HG03108 (cell line): ENCODE measurements at regions not wholly inside any gene's neighbourhood (a gene's known extent, or its start where the extent isn't known, plus 50 kb on each side); places are given as distances from the start of the nearest gene placed in this dataset.
"Not testable (repeated sequence)": the region's sequence is repeated elsewhere in the genome, so short reads cannot be mapped to it uniquely, and the experiment has no call there.

ENCODE experiments used
- ATAC-seq: cut with Tn5 transposase; IDR thresholded peaks from one replicate; pipeline ENCODE4 v1.9.1; 2021; ENCODE audit warnings: moderate library complexity; ENCODE audit not compliant: unreplicated experiment

- ATAC-seq = no peak
These were observed 282.5 kb upstream of the IRX4 start for GRCh38 chr5:2165203-2165602.

DNA sequence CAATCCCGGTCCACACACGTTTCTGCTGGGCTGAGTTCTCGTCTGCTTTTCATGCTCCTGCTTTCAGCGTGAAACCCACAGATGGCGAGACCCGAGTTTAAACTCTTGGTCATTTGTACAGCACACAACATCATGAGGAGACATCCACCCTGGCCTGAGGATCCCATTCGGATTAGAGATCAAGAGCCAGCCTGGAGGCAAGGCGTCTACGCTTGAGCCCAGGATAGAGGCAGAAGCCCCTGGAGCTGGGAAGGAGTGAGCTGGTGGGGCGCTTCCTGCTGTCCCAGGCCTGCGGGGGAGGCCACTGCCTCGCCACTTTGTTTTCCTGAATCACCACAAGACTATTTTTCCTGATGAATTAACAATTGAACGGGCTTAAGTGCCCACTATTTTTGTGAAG lies 281.9 kb upstream of the IRX4 start:
- ATAC-seq = no peak

DNA sequence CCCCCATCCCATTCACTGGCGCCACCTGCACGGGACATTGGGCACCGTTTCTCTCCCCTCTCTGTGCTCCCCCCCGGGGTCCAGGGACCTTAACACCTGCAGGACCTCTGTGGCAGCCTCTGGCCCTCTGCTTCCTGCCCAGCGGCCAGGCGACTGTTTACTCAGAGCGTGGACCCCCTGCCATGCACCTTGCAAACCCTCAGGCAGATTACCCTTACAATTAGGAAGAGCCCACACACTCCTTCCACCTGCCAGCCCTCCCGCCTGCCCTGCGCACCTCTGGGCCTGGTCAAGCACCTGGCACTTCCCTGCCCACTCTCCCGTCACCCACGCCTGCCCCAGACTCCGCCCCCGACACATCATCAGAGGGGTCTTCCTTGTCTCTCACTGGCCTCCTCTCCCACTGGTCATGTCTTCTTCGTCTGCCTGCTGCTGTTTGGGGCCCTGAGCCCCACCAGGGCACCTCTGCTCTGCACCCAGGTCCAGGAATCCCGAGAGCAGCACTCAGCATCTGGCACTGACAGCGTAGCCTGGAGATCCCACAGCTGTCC lies 281.3 kb upstream of the IRX4 start:
- no peak for ATAC-seq

DNA sequence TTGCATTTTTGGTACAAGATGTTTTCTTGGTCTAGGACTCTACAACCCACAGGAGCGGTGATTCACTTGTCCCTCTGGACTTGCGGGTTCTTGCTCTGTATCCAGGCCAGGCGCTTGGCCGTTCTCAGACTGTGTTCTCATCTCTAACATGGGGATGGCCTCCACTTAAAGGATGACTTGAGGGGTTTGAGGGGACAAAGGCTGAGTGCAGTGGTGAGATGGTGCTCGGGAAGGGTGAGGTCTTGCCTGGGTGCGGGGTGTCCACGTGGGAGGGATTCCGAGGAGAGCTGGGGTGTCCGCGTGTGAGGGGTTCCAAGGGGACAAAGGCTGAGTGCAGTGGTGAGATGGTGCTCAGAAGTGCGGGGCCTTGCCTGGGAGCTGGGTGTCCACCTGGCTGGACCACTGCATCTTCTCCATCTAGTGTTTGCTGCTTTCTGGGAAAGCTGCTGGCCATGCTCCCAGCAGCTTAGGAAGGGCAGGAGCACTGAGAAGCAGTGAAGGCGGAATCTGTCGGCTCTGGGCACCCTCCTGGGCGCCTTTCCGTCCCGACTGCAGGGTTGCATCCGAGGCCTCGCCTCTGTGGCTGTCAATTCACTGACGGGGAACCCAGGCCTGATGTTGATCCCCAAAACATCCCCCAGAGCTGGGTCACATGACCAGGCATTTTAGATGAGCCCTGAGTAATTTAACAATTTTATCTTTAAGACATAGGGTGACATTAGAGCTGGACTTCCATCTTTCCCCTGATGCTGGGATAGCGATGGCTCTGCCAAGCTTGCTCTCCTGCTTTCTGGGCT lies 280.5 kb upstream of the IRX4 start:
- ATAC-seq = no peak

- no peak for ATAC-seq
These were observed 278.1 kb upstream of the IRX4 start for GRCh38 chr5:2160811-2161210.

DNA sequence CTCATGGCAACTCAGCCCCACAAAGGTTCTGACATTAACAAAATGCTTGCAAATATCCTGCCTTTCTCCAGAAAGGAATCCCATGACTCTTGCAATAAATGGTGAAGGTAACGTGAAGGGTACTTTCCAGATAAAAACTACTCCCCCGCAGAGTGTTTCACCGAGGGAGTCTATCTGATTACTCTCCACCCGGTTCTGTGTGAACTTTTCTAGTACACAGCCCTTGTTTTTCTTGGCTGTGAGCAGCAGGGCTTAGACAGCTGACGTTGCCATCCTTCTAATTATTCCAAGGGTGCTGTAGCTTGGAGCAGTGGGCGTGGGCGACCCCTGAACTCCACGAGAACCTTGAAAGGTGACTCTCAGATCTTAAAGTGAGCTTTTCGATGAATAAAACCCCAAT lies 276.0 kb upstream of the IRX4 start:
- ATAC-seq = no peak

DNA sequence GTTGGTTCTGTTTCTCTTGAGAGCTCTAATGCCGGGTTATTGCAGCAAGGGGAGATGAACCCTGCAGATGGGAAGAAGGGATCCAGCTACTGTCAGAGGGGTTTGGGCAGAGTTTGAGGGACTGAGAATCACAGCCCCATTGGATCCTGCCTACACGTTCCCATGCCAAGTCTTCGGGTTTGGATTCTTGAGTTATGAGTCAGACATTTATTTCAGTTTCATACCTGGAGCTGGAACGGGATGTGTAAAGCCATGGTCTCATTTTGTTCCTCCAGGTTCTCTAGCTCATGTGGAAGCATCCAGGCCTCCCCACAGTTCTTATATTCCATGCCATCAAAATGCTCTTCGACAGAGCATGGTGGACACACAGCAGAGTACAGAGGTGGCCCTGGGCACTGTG lies 275.4 kb upstream of the IRX4 start:
- no peak for ATAC-seq

DNA sequence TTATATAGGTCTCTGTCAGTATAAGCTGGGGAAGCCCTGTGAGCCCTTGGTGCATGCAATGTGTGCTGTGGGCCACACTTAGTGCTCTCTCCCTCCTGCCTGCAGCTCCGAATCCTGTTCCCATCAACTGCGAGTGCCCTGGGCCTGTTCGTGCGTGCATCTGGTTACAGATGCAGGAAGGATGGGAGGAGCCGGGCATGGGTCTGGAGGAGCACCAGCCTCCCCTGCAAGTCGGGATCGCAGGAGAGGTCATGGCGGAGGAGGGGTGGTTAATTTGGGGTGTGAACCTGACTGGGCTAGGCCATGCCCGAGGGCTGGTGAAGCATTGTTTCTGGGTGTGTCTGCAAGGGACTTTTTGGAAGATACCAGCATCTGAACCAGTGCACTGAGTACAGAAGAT lies 274.6 kb upstream of the IRX4 start:
- ATAC-seq = no peak

DNA sequence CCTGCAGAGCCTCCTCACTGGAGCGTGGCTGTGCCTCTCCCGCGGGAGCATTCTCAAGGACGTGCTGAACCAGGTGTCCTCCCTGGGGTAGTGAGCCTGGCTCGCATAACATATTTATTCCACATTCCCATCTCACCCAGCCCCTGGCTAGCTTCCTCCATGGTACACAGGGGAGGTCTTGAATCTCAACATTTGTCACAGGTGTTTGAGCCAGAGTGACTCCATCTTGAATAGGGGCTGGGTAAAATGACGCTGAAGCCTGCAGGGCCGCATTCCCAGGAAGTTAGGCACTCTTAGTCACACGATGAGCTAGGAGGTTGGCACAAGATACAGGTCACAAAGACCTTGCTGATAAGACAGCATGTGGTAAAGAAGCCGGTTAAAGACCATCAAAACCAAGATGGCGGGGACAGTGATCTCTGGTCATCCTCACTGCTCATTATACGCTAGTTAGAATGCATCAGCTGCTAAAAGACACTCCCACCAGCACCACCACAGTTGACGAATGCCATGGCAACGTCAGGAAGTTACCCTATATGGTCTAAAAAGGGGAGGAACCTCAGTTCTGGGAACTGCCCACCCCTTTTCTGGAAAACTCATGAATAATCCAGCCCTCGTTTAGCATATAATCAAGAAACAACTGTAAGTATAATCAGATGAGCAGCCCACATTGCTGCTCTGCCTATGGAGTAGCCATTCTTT lies 273.8 kb upstream of the IRX4 start:
- no peak for ATAC-seq

DNA sequence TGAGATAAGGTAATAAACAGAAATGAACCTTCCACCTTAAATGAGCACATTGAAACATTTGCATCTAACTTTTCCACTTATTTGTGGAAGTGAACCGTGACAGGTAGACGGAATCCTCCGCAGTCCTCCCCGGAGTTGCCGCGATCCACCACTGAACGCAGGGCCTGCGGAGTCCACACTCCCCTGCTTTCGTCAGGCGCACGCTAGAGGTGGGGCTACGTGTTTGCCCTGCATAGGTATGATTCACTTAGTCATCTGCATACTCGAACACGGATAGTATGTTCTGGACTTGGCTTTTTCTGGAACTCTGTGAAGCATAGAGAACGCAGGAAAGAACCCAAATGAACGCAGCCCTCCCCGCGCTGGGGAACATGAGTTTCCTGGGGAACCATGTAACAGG lies 272.8 kb upstream of the IRX4 start:
- ATAC-seq = no peak

- ATAC-seq = no peak
These were observed 271.1 kb upstream of the IRX4 start for GRCh38 chr5:2153802-2154201.

GRCh38 chr5:2153350-2153749 lies 270.6 kb upstream of the IRX4 start:
- no peak for ATAC-seq

DNA sequence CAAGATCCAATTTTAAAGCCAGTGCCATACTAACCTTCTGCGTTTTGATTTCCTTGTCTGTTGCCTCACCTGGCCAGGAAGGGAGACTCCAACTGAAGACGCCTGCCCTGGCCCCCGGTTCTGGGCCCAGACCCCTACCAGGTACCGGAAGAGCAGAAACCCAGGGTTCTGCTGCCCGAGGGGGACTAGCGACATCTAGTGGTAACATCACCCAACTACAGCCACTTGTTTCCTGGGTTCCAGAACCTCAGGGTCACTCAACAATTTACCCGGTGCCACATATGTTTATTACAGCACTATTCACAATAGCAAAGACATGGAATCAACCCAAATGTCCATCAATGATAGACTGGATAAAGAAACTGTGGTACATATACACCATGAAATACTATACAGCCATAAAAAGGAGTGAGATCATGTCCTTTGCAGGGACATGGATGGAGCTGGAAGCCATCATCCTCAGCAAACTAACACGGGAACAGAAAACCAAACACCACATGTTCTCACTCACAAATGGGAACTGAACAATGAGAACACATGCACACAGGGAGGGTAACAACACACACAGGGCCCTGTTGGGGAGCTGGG lies 268.7 kb upstream of the IRX4 start:
- ATAC-seq = not testable (repeated sequence)

GRCh38 chr5:2149195-2149539 lies 266.4 kb upstream of the IRX4 start:
- peak; percentile 56 for ATAC-seq

DNA sequence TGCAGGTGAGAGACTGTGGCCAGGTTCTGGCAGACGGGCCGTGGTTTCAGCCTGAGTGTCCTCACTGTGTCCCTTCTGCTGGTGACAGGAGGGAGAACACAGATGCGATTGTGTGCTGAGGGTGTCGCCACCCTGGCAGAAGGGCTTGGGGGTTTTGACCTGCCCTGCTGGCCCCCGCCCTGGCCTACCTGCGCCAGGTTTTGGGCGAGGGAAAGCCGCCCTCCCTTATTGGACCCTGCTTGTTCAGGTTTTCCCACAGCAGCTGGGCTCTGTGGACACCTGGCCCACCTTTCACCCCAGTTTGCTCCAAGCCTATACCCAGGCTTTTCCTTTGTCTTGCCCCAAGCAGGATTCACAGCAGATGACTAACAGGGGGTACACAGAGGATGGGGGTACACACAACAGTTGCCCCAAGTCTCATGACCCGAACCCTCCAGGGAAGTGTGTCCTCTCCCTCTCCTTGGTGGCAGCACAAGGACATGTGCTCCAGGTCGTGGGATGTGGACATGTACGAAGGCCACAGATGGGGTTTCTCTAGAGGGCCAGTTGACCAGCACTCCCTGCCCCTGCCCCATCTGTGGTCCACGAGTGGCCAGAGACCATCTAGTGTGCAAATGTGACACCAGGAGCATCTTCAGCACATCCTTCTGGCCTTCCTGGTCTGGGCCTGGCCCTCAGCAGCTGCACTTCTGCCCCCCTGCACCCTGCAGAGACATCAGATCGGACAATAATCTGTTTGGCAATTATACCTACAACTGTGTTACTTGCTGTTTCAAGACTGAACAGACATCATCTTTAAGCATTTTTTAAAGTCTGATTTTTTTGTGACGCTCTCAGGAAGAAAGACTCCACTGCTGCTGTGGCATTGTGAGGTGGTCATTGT lies 265.8 kb upstream of the IRX4 start:
- ATAC-seq = no peak

- ATAC-seq = no peak
These were observed 265.0 kb upstream of the IRX4 start for GRCh38 chr5:2147504-2148311.

GRCh38 chr5:2143646-2144353 lies 261.1 kb upstream of the IRX4 start:
- ATAC-seq = no peak

GRCh38 chr5:2143088-2143487 lies 260.4 kb upstream of the IRX4 start:
- no peak for ATAC-seq

DNA sequence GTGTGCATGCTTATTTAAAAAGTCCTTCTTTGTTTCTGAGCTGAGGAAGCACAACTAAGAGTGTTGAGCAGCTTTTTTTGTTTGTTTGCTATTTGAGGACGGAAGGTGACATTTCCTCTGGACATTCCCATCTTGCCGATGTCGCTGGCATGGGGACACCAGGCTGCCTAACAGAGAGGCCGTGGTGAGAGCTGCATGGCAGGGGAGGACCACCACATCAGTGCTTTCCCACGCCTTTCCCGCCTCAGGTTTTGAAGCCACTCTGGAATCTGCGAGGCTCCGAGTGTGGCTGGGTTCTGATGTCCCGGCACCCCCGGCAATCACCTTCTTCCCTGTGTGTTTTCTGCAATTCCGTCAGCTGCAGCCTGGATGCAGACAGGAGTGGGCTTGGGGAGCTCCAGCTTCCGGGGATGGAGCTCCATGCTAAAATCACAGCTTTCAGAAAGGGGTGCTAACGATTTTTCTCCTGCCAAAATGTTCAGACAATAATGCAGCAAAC lies 259.8 kb upstream of the IRX4 start:
- ATAC-seq = no peak
